Suprapubic skin (tissue), 4 donors: ENCODE measurements at regions not wholly inside any gene's neighbourhood (a gene's known extent, or its start where the extent isn't known, plus 50 kb on each side); places are given as distances from the start of the nearest gene placed in this dataset.

Source experiments
- EP300 ChIP-seq: sonication (generic); formaldehyde crosslinking; IDR thresholded peaks from one replicate; pipeline ENCODE4 v1.6.1; 2017; ENCODE audit warnings: antibody characterized with exemption
- POLR2A ChIP-seq, 2 donors: fragments of 450-650 bp; IDR thresholded peaks; one replicate each; pipeline ENCODE4 v1.6.1; 2017; ENCODE audit warnings: antibody characterized with exemption in 2 of 2, mild to moderate bottlenecking in 2 of 2, moderate library complexity in 2 of 2
- POLR2AphosphoS5 ChIP-seq, 3 donors: sonication (generic); formaldehyde crosslinking; IDR thresholded peaks; one replicate each; pipeline ENCODE4 v1.6.1; 2017; ENCODE audit warnings: antibody characterized with exemption in 3 of 3
- TF ChIP-seq, protein P1 (sequence below), 2 donors: fragments of 200-600 bp in 1 of 2; fragments of 450-650 bp in 1 of 2; sonication (generic) in 1 of 2; IDR thresholded peaks; one replicate each; pipeline ENCODE4 v1.5.1; 2016 to 2019; ENCODE audit warnings: antibody characterized with exemption in 2 of 2, mild to moderate bottlenecking in 1 of 2, moderate library complexity in 1 of 2

GRCh38 chr14:96633096-96633495 is 130.9 kb downstream of the PAPOLA start:
- TF ChIP-seq, protein P1, sequence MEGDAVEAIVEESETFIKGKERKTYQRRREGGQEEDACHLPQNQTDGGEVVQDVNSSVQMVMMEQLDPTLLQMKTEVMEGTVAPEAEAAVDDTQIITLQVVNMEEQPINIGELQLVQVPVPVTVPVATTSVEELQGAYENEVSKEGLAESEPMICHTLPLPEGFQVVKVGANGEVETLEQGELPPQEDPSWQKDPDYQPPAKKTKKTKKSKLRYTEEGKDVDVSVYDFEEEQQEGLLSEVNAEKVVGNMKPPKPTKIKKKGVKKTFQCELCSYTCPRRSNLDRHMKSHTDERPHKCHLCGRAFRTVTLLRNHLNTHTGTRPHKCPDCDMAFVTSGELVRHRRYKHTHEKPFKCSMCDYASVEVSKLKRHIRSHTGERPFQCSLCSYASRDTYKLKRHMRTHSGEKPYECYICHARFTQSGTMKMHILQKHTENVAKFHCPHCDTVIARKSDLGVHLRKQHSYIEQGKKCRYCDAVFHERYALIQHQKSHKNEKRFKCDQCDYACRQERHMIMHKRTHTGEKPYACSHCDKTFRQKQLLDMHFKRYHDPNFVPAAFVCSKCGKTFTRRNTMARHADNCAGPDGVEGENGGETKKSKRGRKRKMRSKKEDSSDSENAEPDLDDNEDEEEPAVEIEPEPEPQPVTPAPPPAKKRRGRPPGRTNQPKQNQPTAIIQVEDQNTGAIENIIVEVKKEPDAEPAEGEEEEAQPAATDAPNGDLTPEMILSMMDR (IDR thresholded peaks at IDR 0.05), result no peak
- no peak for TF ChIP-seq POLR2AphosphoS5 (IDR thresholded peaks at IDR 0.05)
- no peak for TF ChIP-seq EP300
- no peak for TF ChIP-seq POLR2A (IDR thresholded peaks at IDR 0.05)
